Brain pericyte (primary cell): ENCODE measurements at regions not wholly inside any gene's neighbourhood (a gene's known extent, or its start where the extent isn't known, plus 50 kb on each side); places are given as distances from the start of the nearest gene placed in this dataset.

Experiments used
- DNase-seq: peaks from one replicate; pipeline ENCODE4 v3.0.0-alpha.2; 2012; ENCODE audit warnings: low read depth, low spot score

DNA sequence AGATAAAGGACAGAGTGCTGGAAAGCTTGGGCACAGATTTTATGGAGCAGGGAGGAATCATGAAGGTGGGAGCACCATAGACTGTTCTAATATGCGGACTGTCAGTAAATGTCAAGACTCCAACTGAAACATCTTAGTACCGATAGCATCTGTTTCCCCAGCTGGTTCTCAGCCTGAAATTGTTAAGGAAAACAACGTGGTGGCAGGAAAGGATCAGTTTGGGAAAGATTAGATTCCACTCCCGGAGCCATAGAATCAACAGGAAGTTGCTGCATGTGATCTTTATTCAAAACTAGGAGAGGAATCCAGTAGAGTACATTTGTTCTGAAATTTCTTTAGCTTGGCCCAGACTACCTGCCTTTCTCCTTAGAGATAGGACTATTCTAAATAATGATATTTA is 559.1 kb downstream of the CSNK1G3 start:
- DNase-seq: no peak

DNA sequence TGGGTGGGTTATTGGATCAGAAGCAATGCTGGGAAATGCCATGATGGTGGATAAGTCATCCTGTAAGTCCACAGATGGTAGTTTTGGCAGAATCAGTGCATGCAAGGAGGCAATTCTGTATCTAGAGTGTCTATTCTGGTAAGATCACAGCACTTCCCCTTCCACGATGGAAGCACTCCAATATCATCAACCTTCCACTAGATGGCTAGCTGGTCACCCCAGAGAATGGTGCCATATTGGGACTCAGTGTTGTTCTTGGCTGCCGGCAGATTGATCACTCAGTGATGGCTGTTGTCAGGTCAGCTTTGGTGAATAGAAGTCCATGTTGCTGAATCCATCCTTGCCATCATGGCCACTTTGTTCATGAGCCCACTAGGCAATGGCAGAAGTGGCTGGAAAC is 553.5 kb downstream of the CSNK1G3 start:
- no peak for DNase-seq

DNA sequence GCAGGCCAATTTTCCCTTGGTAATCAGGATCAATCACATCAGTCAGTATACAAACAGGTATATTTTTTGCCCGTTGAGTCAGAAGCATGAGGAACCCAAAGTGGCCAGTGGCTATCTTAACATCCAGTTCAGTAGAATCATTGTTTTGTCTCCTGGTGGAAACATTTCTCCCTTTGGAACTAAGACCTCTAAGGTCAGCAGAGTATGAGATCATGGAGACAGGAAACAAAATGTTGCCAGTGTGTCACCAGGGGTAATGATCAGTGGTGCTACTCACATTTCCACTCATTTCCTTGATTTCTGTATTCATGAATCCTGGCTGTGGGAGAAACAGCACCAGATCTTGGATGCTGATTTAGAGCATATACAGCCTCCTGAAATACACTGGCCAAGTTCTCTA is 553.0 kb downstream of the CSNK1G3 start:
- DNase-seq: no peak

DNA sequence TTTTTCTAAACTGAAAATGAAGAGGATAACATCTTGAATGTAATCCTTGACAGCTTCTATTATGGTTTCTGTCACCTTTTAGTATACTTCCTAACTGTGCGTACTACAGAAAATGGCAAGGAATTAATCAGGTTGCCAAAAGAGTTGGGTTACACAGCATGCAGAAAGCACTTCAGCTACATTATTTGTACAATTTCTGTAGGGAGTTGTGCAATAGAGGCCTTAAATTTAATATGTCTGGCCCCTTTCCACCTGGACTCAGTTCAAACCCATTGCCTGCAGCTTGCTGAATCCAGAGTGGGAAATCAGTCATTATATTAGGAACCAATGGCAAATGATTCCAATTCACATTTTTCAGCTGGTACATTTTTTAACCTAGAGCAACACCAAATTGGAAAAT is 549.7 kb downstream of the CSNK1G3 start:
- no peak for DNase-seq

DNA sequence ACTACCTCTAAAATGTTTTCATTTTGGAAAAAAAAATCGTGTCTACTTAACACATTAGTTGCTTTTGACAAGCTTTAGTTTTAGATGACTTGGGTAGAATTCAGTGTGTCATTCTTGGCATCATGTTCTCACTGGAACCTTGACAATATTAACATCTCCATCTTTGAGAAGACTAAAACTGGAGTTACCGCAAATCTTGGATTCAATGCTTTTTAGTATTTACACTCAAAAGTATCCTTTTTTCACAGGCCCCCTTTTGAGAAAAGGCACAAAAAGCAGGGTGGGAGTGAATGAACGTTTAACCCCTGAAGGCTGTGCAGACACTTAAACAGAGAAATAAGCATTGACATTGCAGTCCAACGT is 549.1 kb downstream of the CSNK1G3 start:
- DNase-seq: no peak

DNA sequence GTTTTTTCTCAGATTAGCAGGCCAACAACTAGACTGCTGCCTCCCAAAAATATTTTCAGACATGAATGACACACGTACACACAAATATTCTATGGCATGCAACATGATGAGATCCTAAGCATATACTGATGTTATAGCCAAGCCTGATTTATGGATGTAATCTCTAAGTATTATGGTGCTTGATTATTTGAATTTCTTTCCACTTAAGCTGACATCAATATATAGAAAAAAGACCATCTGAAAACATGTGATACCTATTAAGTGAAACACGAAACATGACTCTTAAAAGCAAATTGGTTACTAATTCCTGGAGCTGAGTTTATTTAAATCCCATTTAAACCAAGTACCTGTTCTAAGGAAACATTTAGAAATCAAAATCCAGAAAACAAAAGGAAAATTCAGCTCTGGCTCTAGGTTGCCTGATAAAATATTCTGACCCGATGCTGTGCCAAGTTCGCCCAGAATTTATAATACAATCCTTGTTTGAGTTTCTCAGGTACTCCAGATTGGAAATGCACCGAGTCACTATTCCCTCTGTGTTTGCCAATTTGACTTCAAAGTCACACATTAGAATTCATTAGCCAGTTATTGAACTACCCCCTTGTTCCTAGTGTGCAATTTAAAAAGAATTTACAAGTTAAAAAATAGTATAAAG is 548.6 kb downstream of the CSNK1G3 start:
- no peak for DNase-seq

DNA sequence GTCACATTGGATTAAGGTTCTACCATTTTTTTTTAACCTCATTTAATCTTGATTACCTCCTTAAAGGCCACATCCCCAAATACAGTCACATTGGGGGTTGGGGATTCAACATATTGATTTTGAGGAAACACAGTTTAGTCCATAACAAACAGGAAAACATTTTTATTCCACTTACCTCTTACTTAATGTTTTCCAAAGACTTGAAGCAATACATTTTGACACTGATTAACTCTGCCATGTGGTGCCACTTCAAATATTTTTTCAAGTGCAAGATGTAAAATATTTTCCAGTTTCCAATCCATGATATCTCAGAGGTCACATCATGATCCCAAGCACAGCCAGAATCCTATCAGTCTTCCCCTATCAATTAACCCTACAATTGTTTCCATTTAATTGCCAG is 548.0 kb downstream of the CSNK1G3 start:
- no peak for DNase-seq

DNA sequence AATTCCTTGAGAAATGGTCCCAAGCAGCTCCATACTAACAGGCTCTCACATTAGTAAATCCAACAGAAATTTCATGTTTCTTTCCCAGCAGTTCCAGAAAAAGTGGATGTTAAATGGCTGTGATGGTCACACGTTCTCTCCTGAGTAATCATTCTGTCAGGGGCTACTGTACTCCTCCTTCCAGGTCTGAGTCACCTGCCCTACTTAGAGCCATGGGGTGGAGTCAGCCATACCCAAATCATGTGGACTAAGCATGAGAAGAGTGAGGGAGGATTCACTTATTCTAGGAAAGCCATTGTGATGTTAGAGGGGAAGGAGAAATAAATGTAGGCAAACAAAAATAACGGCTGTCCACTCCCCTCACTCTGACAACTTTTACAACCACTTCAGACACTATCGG is 547.2 kb downstream of the CSNK1G3 start:
- DNase-seq: no peak

DNA sequence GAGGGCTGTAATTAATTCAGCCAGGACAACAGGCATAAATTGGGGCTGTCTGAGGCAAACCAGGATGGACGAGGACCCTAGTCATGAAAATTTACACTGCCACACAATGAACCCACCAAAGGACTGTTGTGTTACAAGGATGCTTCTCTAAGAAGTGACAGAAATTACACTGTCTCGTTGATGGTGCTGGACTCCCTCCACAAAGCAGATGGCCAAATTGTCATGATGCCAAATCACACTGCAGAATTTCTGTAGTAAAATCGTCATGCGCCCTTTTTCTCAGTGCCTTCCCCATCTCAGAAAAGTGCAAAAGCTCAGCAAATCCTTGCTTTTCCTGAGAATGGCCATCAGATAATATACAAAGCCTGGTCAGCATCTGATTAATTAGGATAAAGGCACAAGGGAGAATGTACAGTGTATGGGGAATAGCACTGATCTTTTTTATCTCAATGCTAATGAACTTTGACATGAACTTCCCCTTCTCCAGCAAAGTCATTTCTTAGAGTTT is 545.8 kb downstream of the CSNK1G3 start:
- DNase-seq: no peak

DNA sequence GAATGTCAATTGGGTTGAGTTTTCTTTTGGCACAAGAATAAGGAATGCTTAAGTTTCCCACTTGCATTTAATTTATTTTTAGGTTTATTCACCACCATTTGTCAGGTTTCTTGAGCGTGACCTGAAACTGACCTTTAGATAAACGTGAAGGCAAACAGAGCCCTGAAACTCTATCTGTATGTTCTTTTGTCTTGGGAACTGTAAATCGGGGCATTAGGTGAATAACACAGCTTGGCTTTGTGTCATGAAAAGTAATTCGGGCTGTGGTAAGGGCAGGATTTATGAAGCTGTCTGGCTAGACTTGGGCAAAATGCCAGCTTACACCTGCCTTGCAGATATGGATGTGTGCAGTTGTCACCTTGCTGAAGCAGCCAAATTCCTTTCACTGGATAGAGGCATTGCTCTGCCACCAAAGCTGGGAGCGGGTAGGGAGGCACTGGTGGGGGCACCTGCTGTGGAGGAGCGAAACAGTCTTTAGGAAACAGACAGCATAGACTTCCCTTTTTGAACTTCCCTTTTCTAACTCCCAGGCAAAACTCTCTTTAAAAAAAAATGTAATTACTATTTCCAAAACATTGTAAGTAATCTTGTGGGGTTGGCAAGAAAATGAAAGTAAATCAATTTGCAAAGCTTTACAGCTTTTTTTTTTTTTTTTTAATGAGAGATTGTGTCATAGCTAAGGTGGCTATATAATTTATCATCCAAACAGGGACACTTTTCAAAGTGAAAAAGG is 545.2 kb downstream of the CSNK1G3 start:
- no peak for DNase-seq

DNA sequence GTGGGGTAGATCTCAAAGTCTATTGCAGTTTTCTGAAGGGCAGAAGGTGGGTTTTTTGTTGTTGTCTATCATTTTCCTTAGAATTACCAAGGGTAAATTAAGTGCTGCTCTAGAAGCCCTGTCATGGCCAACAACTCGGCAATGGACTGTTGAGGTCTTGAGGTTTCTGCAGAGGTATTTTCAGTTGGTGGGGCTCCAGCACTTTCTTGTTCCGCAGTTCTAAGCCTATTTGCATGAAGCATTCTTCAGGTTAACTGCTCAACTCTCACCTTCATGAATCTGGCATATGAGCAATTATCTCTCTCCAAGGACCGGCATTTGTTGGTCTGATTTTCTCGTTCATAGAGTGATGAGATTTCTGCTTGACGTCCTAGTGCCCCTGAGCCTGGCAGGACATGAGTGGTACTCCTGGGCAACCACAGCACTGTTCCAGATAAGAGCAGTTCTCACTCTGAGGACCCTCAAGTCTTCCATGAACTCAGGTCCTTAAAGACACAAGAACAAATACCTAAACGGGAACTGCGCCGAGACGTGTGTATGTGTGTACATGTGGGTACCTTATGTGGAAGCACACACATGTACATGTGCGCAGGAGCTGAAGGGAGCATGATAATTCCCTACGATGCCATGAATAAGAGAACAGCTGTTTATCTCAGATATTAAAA is 544.5 kb downstream of the CSNK1G3 start:
- DNase-seq: no peak

DNA sequence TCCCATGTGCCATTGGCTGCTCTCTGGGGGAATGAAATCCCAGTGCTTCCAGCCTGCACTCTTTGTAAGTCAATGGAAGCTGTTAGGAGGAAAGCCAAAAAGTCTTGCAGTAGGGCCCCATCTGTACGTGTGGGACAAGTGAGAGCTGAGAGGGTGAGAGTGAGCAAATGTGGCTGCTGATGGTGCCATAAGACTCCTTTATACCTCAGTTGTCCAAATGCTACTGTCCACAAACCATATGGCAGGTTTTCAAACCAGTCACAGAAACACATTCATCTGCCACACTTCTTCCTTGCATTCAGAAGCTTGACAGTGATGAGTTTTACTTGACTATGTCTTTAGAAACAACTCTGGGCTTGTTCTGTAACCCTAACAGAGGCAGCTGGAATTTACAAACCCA is 543.8 kb downstream of the CSNK1G3 start:
- DNase-seq: no peak

DNA sequence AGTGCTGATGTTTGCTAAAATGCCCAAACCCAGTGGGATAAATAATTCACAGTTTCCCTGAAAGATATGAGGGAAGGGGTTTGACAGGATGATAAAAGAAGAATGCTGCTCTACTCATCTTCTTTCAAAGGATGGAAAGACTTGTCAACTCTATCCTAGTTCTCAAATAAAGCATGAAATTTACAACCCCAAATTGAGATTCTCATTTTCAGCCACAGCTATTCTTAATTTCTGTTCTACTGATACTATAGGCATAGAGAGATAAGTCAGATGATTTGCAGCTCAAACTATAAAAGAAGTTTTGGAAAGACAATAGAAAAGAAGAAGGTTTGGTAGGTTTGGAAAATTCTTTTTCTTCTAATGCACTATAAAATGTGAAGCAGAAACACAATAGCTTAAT is 542.6 kb downstream of the CSNK1G3 start:
- DNase-seq: no peak

DNA sequence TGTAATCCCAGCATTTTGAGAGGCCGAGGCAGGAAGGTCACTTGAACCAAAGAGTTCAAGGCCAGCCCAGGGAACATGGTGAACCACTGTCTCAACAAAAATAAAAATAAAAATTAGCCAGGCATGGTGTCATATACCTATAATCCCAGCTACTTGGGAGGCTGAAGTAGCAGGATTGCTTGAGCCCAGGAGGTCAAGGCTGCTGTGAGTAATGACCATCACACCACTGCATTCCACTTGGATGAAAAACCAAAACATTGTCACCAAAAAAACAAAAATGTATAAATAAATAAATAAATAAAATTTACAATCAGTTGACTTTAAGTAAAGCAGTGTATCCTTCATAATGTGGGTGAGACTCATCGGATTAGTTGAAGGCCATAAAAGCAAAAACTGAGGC is 541.4 kb downstream of the CSNK1G3 start:
- no peak for DNase-seq

DNA sequence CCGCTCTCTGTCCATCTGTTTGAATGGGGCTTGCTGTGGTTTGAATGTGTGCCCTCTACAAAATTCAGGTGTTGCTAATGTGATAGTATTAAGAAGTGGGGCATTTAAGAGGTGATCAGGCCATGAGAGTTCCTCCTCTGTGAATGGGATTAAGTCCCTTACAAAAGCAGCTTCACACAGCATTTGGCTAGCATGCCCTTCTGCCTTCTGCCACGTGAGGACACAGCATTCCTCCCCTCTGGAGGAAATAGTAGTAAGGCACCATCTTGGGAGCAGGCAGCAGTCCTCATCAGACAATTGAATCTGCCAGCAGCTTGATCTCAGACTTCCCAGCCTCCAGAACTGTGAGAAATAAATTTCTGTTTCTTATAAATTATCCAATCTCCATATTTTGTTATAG is 540.2 kb downstream of the CSNK1G3 start:
- DNase-seq: no peak

DNA sequence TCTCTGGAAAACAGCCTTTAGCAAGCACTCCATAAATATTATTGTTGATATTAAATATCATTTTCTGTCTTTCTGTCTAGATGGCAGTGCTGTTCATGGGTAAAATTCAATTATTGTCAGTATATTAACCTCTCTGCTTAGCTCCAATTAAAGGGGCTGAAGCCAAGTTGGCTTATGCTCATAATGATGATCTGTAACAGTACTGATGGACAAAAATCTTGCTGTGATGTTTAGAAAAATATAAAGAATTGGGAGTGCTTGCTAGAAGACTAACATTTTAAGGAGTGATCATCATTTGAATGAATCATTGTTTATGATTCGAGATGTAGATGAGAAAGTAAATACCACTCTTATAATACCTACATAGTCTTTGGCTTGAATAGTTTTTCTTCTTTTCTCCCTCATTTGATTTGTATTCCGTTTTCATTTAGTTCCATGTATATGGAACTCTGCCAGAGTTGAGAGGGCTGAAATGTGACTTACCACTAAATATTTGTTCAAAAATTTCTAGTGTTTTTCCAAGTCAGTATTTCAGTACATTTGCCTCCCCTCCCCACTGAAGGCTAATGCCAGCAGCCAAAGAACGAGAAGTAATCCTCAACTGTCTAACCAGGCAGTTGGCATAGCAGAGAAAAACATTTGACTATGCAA is 538.3 kb downstream of the CSNK1G3 start:
- DNase-seq: no peak

DNA sequence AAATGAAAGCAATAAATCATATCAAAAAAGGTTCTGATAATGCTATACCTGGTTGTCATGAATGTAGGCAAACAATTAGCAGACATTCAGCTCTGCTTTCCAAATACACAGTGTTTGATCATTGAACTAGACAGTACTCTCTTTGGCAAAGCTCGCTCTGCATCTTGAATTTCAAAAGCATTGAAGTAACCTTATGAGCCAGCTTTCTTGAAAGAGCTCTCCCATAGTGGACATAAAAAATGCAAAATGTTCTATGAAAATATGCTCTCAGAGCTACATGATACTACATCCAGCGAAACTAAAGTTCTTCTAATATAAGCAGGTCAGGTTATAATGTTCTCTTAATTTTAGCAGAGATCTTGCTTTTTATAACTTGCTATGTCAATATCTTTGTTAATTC is 533.4 kb downstream of the CSNK1G3 start:
- DNase-seq: no peak

DNA sequence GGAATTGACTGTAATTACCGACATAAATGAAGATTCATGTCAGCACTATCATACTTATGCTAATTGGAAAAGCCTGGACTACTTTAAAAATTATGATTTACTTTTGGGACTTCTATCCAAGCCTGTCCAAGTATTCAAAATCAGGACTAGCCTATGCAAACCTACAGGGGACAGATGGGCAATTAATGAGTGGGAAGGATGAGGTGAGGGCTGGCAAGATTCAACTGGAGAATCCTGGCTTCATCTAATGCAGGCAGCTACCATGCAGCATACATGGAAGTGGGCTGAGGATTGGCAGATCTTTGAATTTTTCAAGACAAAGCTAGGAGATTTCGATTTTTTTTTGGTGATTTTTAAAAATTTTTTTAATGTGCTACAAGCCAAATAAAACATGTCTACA is 532.6 kb downstream of the CSNK1G3 start:
- no peak for DNase-seq

DNA sequence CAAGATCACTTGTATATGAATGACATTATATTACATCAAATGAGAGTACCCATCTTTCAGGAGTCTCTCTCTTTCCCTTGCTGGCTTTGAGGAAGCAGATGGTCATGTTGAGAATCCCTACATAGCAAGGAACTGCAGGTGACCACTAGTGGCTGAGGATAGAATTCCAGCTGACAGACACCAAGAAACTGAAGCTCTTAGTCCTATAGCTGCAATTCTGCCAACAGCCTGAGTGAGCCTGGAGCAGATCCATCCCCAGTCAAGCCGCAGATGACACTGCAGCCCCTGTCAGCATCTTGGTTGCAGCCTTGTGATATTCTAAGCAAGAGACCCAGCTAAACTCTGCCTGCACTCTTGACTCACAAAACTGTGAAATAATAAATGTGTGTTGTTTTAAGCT is 531.5 kb downstream of the CSNK1G3 start:
- no peak for DNase-seq

DNA sequence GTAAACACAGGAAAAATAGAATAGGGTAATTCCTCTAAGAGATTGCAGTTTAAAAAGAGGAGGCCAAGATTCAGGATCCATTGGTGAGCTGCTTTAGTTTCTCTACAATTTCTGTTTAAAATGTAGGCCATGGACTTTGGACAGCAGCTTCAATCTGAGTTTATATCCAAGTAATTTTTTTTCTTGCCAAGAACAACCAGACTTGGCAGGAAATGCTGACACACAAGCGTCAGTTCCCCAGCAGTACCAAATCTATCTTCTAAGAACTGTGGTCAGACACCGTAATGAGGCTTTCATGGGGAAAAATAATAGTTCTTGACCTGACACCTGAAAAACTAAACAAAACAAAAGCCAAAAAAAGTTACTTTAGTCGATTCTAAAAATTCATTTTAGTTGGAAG is 528.8 kb downstream of the CSNK1G3 start:
- no peak for DNase-seq

DNA sequence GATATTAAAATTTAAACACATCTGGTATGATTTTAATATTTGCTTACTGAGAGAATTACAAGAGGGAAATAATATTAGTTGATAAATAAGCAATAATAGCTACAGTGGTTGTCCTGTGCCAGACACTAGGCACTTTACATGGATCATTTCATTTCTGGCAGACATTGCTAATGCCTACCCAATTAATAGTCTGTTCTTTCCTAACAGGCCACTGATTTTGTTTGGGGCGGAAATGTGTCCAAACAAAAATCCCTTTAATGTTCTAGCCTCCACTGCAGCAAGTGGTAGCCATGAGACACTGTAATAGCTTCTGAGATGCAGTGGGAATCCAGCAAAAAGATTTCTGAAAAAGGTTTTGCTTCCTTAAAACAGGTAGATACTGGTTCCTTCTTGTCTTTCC is 527.4 kb downstream of the CSNK1G3 start:
- DNase-seq: no peak

DNA sequence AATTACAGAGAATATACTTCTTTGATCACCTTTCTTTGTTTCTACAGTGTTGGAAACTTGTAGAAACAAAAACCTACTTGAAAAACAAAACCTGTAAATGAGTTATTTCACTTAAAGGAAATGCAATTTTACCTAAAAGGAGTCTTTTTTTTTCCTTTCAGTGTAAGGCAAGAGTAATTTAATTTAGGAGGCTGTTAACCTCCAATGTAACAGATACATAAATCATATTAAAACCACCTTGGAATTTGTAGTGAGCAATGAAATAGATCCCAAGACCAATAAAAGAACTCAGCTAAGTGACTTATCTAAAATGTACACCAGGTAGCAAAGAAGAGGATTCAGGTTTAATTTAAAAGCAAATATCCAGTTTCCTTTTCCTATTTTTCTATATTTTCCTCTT is 524.8 kb downstream of the CSNK1G3 start:
- no peak for DNase-seq

DNA sequence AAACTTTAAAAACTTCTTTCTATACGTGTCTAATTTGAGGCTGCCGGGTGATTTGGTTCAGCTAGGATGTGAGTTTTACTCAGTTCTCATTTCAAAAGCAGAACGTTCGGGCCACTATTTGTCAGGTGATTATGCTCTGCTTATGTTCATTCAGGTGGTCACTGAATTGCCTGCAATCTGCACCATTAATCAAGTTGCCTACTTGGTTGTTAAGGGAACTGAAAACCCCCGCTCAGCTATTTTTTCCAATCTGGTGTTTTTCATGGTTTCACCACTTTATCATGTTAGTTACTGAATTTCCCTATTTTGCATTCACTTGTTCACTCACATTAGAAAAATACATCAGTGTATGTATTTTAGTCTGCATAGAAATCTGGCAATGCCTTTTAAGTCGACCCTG is 523.0 kb downstream of the CSNK1G3 start:
- DNase-seq: no peak
